22Rv1 (cell line): ENCODE measurements at regions not wholly inside any gene's neighbourhood (a gene's known extent, or its start where the extent isn't known, plus 50 kb on each side); places are given as distances from the start of the nearest gene placed in this dataset.

Experiments
- ZFX ChIP-seq: fragments of 450-650 bp; IDR thresholded peaks from 2 replicates; pipeline ENCODE4 v1.6.1; 2017; ENCODE audit warnings: antibody characterized with exemption, borderline replicate concordance
- TF ChIP-seq, protein P1 (sequence below): fragments of 450-650 bp; IDR thresholded peaks from 2 replicates; pipeline ENCODE4 v1.5.1; 2017; ENCODE audit warnings: mild to moderate bottlenecking

GRCh38 chr7:124171068-124171467, 138.2 kb upstream of the TMEM229A start:
- TF ChIP-seq, protein P1, sequence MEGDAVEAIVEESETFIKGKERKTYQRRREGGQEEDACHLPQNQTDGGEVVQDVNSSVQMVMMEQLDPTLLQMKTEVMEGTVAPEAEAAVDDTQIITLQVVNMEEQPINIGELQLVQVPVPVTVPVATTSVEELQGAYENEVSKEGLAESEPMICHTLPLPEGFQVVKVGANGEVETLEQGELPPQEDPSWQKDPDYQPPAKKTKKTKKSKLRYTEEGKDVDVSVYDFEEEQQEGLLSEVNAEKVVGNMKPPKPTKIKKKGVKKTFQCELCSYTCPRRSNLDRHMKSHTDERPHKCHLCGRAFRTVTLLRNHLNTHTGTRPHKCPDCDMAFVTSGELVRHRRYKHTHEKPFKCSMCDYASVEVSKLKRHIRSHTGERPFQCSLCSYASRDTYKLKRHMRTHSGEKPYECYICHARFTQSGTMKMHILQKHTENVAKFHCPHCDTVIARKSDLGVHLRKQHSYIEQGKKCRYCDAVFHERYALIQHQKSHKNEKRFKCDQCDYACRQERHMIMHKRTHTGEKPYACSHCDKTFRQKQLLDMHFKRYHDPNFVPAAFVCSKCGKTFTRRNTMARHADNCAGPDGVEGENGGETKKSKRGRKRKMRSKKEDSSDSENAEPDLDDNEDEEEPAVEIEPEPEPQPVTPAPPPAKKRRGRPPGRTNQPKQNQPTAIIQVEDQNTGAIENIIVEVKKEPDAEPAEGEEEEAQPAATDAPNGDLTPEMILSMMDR, result peak; percentile 86
- no peak for TF ChIP-seq ZFX
